ENCODE measurements at regions not wholly inside any gene's neighbourhood (a gene's known extent, or its start where the extent isn't known, plus 50 kb on each side); places are given as distances from the start of the nearest gene placed in this dataset.

DNA sequence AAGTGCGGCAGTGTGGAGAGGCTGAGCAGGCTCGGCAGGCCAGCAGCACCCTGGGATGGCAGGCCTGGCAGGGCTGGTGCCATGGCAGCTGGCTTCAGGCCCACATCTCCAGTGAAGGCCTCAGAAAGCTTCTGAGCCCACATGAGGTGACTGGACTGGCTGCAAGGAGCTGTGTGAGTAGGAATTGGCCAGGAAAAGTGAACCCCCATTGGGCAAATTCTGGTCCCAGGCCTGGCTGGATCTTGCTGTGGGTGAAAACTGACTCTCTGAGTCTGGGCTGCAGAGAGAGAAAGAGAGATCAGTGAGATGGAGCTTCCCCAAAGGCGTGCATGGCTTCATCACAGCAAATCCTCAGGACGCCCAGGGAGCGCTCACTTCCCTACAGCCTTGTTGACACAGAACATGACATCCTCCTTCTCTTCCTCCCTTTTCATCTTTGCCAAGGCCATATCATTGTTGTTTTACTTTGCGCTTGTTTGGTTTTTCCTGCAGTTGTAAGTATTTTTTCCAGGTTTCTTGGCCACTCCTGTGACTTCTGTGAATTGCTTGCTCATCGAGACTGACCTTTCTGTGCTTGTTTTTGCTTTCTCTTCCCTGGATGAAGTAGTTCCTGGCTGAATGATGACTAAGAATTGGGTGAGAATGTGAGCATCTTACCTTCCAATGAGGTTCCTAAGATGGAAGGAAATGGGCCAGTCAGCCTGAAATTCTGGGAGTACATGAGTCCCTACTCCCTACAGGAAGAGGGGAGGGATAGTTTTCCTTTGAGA is 299.1 kb downstream of the TLE3 start:
- TF ChIP-seq, protein P1, sequence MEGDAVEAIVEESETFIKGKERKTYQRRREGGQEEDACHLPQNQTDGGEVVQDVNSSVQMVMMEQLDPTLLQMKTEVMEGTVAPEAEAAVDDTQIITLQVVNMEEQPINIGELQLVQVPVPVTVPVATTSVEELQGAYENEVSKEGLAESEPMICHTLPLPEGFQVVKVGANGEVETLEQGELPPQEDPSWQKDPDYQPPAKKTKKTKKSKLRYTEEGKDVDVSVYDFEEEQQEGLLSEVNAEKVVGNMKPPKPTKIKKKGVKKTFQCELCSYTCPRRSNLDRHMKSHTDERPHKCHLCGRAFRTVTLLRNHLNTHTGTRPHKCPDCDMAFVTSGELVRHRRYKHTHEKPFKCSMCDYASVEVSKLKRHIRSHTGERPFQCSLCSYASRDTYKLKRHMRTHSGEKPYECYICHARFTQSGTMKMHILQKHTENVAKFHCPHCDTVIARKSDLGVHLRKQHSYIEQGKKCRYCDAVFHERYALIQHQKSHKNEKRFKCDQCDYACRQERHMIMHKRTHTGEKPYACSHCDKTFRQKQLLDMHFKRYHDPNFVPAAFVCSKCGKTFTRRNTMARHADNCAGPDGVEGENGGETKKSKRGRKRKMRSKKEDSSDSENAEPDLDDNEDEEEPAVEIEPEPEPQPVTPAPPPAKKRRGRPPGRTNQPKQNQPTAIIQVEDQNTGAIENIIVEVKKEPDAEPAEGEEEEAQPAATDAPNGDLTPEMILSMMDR (IDR thresholded peaks at IDR 0.05; ENCODE audit: control extremely low read depth, extremely low read depth, low read depth, missing control alignments), result no peak
- DNase-seq (ENCODE audit: extremely low spot score), result no peak
- ChIA-PET POLR2A (no interaction called here), CTCF (no interaction called here)

DNA sequence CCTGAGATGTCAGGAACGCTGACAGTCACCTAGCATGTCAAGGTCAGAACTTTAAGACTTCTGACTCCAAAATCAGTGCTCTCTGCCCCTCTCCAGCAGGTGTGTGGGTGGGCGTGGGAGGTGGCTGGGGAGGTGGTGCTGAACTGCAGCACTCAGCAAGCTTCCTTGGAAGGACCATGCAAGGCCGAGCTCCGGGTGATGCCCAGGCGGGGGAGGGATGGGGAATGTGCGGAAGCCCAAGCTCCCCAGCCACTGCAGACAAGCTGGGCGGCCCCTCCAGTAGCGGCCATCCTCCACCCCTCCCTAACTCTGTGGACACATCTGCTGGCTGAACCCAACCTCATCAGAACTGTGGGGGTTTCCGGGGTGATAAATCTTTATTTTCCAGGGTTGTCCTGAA is 296.6 kb downstream of the TLE3 start:
- ChIA-PET CTCF (interaction anchor here (0.9 kb wide), 1 partner anchor 19 kb away, joined by 4 read pairs; no protein-coding TSS in a partner anchor), POLR2A (no interaction called here)
- TF ChIP-seq, protein P1 (IDR thresholded peaks at IDR 0.05; ENCODE audit: control extremely low read depth, extremely low read depth, low read depth, missing control alignments), result no peak
- no peak for DNase-seq (ENCODE audit: extremely low spot score)

DNA sequence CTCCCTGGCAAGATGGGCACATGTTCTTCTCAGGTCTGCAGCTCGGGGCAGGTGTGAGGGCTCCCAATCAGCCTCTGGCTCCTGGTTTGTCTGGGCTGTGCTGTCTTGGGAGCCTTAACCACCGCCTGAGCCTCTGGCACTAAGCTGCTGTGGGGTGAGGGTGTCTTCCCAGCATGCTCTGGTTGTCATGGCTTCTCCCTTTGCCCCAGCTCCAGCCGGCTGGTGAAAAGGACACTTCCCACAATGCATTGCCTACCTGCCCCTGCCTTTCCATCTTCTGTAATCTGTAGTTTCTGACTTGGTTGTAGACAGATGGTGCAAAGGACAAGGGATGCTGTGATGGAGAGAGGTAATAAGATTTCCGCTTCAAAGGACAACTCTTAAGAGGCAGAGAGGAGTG is 295.3 kb downstream of the TLE3 start:
- ChIA-PET POLR2A (no interaction called here), CTCF (no interaction called here)
- TF ChIP-seq, protein P1 (IDR thresholded peaks at IDR 0.05; ENCODE audit: control extremely low read depth, extremely low read depth, low read depth, missing control alignments), result no peak
- no peak for DNase-seq (ENCODE audit: extremely low spot score)

DNA sequence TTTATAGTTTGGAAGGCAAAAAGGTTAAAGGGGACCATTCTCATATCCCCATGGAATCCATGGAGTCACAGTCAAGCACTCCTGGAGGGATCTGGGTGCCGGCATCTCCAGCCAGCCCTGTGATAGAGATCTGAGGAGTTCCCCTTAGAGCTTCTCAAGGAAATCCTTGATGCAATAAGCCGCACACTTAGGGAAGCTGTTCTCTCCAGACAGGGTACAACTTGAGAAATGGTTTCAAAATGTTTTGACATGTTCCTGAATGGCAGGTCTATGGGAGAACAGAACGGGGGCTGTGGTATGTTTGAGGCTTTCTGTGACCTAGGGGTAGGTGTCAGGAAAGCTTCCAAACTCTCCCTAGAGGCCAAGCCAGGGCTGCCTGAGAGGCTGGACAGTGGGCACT is 292.9 kb downstream of the TLE3 start:
- TF ChIP-seq, protein P1 (IDR thresholded peaks at IDR 0.05; ENCODE audit: control extremely low read depth, extremely low read depth, low read depth, missing control alignments), result no peak
- CTCF ChIA-PET, result interaction anchor here (1.2 kb wide), 1 partner anchor 12 kb away, joined by 3 read pairs; no protein-coding TSS in a partner anchor
- no peak for DNase-seq (ENCODE audit: extremely low spot score)
- POLR2A ChIA-PET, result no interaction called here

DNA sequence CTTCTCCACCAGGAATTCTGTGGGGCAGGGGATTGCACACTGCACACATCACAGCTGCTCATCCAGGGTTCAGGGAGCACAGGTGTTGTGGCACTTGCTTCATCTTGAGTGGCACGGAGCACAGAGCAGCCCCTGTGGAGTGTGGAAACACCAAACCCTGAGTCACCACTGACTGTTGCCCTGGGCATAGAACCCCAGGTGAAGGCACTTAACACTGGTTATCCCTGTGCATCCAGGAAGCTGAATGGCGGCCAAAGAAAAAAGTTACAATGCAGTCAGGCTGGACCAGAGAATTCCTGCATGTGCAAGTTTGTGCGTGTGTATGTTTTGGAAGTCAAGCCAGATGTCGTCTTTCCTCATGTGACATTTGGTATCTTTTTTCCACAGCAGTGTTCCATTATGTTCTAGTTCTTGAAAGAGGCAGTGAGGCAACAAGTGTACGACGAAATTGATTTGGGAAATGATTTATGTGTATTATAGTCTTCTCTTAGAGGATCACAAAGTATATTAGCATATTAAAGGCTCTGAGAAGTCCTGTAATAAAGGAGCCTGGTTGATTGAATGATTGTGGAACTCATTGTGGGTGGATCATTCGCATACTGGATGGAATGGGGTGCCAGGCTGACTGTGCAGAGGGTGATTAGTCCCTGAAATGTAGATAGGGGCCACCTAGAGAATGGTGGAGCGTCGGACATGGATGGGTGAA is 292.3 kb downstream of the TLE3 start:
- ChIA-PET POLR2A (no interaction called here), CTCF (interaction anchor here (1.2 kb wide), 1 partner anchor 12 kb away, joined by 3 read pairs; no protein-coding TSS in a partner anchor)
- DNase-seq (ENCODE audit: extremely low spot score), result no peak
- TF ChIP-seq, protein P1 (IDR thresholded peaks at IDR 0.05; ENCODE audit: control extremely low read depth, extremely low read depth, low read depth, missing control alignments), result no peak

DNA sequence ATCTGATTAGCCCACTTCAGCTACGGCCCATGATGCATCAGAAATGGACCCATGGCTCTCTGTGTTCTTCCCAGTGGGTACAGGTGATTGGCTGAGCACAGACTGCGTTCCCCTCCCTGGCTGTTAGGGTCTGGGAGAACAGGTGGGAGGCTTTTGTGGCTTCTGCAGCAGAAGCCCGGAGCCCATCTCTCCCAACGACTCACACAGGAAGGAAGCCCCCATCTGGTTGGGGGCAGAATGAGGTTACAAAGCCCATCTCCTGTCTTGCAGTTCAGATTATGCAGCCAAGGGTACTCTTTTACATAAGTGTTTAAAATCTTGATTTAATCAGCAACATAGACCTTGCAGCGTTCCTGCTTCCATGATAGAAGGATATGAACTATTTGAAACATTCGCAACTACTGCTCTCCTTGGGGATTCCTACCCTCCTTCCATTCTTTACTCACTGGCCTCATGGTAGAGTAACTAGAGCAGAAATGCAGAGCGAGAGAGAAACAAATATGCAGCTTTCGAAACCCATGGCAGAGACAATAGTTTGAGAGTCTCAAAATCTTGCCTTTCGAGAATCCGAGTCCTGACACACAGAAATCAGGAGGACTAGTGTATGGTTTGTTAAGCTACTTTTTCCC is 291.3 kb downstream of the TLE3 start:
- DNase-seq (ENCODE audit: extremely low spot score), result no peak
- TF ChIP-seq, protein P1 (IDR thresholded peaks at IDR 0.05; ENCODE audit: control extremely low read depth, extremely low read depth, low read depth, missing control alignments), result no peak
- ChIA-PET CTCF (no interaction called here), POLR2A (no interaction called here)

All from GM10248 (cell line).